ENCODE measurements at regions not wholly inside any gene's neighbourhood (a gene's known extent, or its start where the extent isn't known, plus 50 kb on each side); places are given as distances from the start of the nearest gene placed in this dataset.

GRCh38 chr3:65252266-65252665 is 564.5 kb upstream of the ADAMTS9 start:
- ATAC-seq (no peak), DNase-seq (no peak)
- intact Hi-C loops (cut with DNase I): no loop called here
- H3K4me1 ChIP-seq: no peaks in the 10 kb centered on the region
- H3K27me3 ChIP-seq (ENCODE audit: insufficient read depth in 3 of 3, low read length in 2 of 3): no peaks in the 10 kb centered on the region
- H3K9me3 ChIP-seq: no peaks in the 10 kb centered on the region
- no peak overlapping the region for H3K27ac ChIP-seq
- TF ChIP-seq, protein P1, sequence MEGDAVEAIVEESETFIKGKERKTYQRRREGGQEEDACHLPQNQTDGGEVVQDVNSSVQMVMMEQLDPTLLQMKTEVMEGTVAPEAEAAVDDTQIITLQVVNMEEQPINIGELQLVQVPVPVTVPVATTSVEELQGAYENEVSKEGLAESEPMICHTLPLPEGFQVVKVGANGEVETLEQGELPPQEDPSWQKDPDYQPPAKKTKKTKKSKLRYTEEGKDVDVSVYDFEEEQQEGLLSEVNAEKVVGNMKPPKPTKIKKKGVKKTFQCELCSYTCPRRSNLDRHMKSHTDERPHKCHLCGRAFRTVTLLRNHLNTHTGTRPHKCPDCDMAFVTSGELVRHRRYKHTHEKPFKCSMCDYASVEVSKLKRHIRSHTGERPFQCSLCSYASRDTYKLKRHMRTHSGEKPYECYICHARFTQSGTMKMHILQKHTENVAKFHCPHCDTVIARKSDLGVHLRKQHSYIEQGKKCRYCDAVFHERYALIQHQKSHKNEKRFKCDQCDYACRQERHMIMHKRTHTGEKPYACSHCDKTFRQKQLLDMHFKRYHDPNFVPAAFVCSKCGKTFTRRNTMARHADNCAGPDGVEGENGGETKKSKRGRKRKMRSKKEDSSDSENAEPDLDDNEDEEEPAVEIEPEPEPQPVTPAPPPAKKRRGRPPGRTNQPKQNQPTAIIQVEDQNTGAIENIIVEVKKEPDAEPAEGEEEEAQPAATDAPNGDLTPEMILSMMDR (IDR thresholded peaks at IDR 0.05): no peak
- H3K4me3 ChIP-seq: no peak overlapping the region
- no peaks in the 10 kb centered on the region for H3K36me3 ChIP-seq (ENCODE audit: insufficient read depth in 1 of 2, low read depth in 1 of 2)

DNA sequence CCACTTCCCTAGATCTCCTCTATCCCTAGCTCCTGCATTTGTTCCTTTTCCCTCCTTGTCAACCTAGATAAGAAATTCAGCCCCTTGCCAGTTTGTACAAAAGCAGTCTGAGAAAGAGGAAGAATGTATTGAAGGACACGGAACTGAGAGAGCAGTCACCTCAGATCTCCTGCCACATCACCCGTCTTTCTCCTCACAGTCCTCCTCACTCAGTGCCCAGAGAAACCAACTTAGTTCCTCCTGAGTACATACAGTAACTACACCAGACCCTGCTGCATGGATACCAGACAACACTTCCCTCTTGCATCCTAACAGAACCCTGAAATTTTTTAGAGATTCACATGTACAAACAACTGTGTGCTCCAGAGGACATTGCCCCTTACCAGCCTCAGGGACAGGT is 563.6 kb upstream of the ADAMTS9 start:
- Histone ChIP-seq H3K4me1 (no peaks in the 10 kb centered on the region), H3K4me3 (no peak overlapping the region), H3K27me3 (ENCODE audit: insufficient read depth in 3 of 3, low read length in 2 of 3) (no peaks in the 10 kb centered on the region), H3K9me3 (no peaks in the 10 kb centered on the region), H3K27ac (no peak overlapping the region), H3K36me3 (ENCODE audit: insufficient read depth in 1 of 2, low read depth in 1 of 2) (no peaks in the 10 kb centered on the region)
- WGBS, 3 donors: 80 to 94% (median 90%) methylated on average over 2 of the region's 2 CpGs
- DNase-seq (no peak), ATAC-seq (no peak)
- intact Hi-C loops (cut with DNase I): no loop called here
- TF ChIP-seq, protein P1 (IDR thresholded peaks at IDR 0.05): no peak

GRCh38 chr3:65246561-65246960 is 558.8 kb upstream of the ADAMTS9 start:
- intact Hi-C loops (cut with DNase I): loop anchor here in 1 of 2 donors (5.0 to 10.0 kb wide), 2 partner anchors 562 to 714 kb away; partner anchors contain the start of gene ADAMTS9

GRCh38 chr3:65245133-65246063 is 557.6 kb upstream of the ADAMTS9 start:
- 39 to 53% (median 44%) methylated on average over 9 of the region's 9 CpGs for WGBS, 3 donors
- Histone ChIP-seq H3K9me3 (no peaks in the 10 kb centered on the region), H3K36me3 (ENCODE audit: insufficient read depth in 1 of 2, low read depth in 1 of 2) (no peaks in the 10 kb centered on the region), H3K4me3 (no peak overlapping the region), H3K27ac (no peak overlapping the region), H3K4me1 (no peaks in the 10 kb centered on the region), H3K27me3 (ENCODE audit: insufficient read depth in 3 of 3, low read length in 2 of 3) (no peaks in the 10 kb centered on the region)
- TF ChIP-seq, protein P1 (IDR thresholded peaks at IDR 0.05): peak; percentile 37
- ATAC-seq (no peak), DNase-seq (no peak)
- intact Hi-C loops (cut with DNase I): loop anchor here in 1 of 2 donors (5.0 to 10.0 kb wide), 2 partner anchors 561 to 713 kb away; partner anchors contain the start of gene ADAMTS9

More at GRCh38 chr3:65246561-65246960, 558.8 kb upstream of the ADAMTS9 start:
- no peak for DNase-seq
- no peaks in the 10 kb centered on the region for H3K4me1 ChIP-seq
- TF ChIP-seq, protein P1 (IDR thresholded peaks at IDR 0.05): no peak
- H3K4me3 ChIP-seq: no peak overlapping the region
- no peaks in the 10 kb centered on the region for H3K9me3 ChIP-seq
- no peaks in the 10 kb centered on the region for H3K36me3 ChIP-seq (ENCODE audit: insufficient read depth in 1 of 2, low read depth in 1 of 2)
- WGBS, 3 donors: 79 to 85% (median 84%) methylated on average over 6 of the region's 6 CpGs
- no peak overlapping the region for H3K27ac ChIP-seq
- no peaks in the 10 kb centered on the region for H3K27me3 ChIP-seq (ENCODE audit: insufficient read depth in 3 of 3, low read length in 2 of 3)
- ATAC-seq: no peak
